ENCODE measurements at regions not wholly inside any gene's neighbourhood (a gene's known extent, or its start where the extent isn't known, plus 50 kb on each side); places are given as distances from the start of the nearest gene placed in this dataset.

GRCh38 chr15:62931650-62932049 is 110.9 kb upstream of the TPM1 start:
- Mint-ChIP-seq H3K27me3 (ENCODE audit: low read depth) (no peaks in the 10 kb centered on the region), H3K4me1 (peaks cover 4% of the 10 kb centered on the region), H3K4me3 (no peak overlapping the region), H3K9me3 (no peaks in the 10 kb centered on the region), H3K27ac (no peak overlapping the region), H3K36me3 (no peaks in the 10 kb centered on the region)
- CTCF ChIA-PET: no interaction called here
- ATAC-seq (no peak), DNase-seq (ENCODE audit: low spot score) (no peak)
- no peak for TF ChIP-seq RELA (CRISPR knock-in tag; IDR thresholded peaks at IDR 0.05; ENCODE audit: borderline replicate concordance)
- no peak for TF ChIP-seq MAX (CRISPR knock-in tag; IDR thresholded peaks at IDR 0.05)
- TF ChIP-seq ZBTB21 (CRISPR knock-in tag; IDR thresholded peaks at IDR 0.05; ENCODE audit: borderline replicate concordance): no peak
- TF ChIP-seq, protein P1, sequence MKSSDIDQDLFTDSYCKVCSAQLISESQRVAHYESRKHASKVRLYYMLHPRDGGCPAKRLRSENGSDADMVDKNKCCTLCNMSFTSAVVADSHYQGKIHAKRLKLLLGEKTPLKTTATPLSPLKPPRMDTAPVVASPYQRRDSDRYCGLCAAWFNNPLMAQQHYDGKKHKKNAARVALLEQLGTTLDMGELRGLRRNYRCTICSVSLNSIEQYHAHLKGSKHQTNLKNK (CRISPR knock-in tag; IDR thresholded peaks at IDR 0.05): no peak
- no peak for TF ChIP-seq NR3C1 (CRISPR knock-in tag; conservative IDR thresholded peaks at IDR 0.05; ENCODE audit: low read depth)
- TF ChIP-seq USF1 (CRISPR knock-in tag; IDR thresholded peaks at IDR 0.05): no peak
- no peak for TF ChIP-seq CREM (CRISPR knock-in tag; IDR thresholded peaks at IDR 0.05)
- no peak for TF ChIP-seq ETV6 (CRISPR knock-in tag; IDR thresholded peaks at IDR 0.05)
- TF ChIP-seq CDX4 (CRISPR knock-in tag; IDR thresholded peaks at IDR 0.05; ENCODE audit: borderline replicate concordance): no peak
- no peak for TF ChIP-seq NFATC4 (CRISPR knock-in tag; IDR thresholded peaks at IDR 0.05)
- TF ChIP-seq ARID4B (CRISPR knock-in tag; IDR thresholded peaks at IDR 0.05; ENCODE audit: borderline replicate concordance): no peak
- no peak for TF ChIP-seq JUN (CRISPR knock-in tag; IDR thresholded peaks at IDR 0.05)
- TF ChIP-seq OVOL2 (CRISPR knock-in tag; IDR thresholded peaks at IDR 0.05; ENCODE audit: borderline replicate concordance): no peak
- no peak for TF ChIP-seq ZNF317 (CRISPR knock-in tag; IDR thresholded peaks at IDR 0.05; ENCODE audit: borderline replicate concordance, low read depth)
- TF ChIP-seq HMGA2 (CRISPR knock-in tag; IDR thresholded peaks at IDR 0.05): no peak
- TF ChIP-seq CBFB (CRISPR knock-in tag; IDR thresholded peaks at IDR 0.05; ENCODE audit: low read depth): no peak
- POLR2A ChIA-PET: no interaction called here

DNA sequence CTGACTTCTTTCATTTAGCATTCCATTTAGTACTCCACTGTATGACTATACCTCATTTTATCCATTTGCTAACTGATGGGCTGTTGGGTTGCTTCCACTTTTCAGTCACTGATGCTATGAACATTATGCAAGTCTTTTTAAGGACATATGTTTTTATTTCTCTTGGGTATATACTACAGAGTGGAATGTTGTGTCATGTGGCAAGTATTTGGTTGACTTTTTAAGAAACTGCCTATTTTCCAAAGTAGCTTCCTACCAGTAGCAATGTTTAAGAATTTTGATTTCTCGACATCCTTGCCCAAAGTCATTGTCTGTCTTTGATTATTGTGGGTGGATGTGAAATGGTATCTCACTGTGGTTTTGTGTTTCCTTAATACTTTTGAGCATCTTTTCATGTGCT is 110.1 kb upstream of the TPM1 start:
- CTCF ChIA-PET: no interaction called here
- no peak overlapping the region for H3K27ac Mint-ChIP-seq
- H3K9me3 Mint-ChIP-seq: no peaks in the 10 kb centered on the region
- no peak overlapping the region for H3K4me3 Mint-ChIP-seq
- H3K27me3 Mint-ChIP-seq (ENCODE audit: low read depth): no peaks in the 10 kb centered on the region
- DNase-seq (ENCODE audit: low spot score): no peak
- H3K36me3 Mint-ChIP-seq: no peaks in the 10 kb centered on the region
- POLR2A ChIA-PET: no interaction called here
- ATAC-seq: no peak
- peaks cover 4% of the 10 kb centered on the region for H3K4me1 Mint-ChIP-seq
- TF ChIP-seq ZNF317 (CRISPR knock-in tag; IDR thresholded peaks at IDR 0.05; ENCODE audit: borderline replicate concordance, low read depth) (no peak), ZNF671 (CRISPR knock-in tag; IDR thresholded peaks at IDR 0.05) (no peak), ZNF219 (CRISPR knock-in tag; IDR thresholded peaks at IDR 0.05; ENCODE audit: borderline replicate concordance) (no peak), SMAD3 (CRISPR knock-in tag; IDR thresholded peaks at IDR 0.05; ENCODE audit: borderline replicate concordance) (no peak), FOXP4 (CRISPR knock-in tag; IDR thresholded peaks at IDR 0.05) (no peak), IRF2 (CRISPR knock-in tag; IDR thresholded peaks at IDR 0.05; ENCODE audit: borderline replicate concordance, low read depth) (no peak), USF1 (CRISPR knock-in tag; IDR thresholded peaks at IDR 0.05) (no peak)
- TF ChIP-seq, protein P2, sequence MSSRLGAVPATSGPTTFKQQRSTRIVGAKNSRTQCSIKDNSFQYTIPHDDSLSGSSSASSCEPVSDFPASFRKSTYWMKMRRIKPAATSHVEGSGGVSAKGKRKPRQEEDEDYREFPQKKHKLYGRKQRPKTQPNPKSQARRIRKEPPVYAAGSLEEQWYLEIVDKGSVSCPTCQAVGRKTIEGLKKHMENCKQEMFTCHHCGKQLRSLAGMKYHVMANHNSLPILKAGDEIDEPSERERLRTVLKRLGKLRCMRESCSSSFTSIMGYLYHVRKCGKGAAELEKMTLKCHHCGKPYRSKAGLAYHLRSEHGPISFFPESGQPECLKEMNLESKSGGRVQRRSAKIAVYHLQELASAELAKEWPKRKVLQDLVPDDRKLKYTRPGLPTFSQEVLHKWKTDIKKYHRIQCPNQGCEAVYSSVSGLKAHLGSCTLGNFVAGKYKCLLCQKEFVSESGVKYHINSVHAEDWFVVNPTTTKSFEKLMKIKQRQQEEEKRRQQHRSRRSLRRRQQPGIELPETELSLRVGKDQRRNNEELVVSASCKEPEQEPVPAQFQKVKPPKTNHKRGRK (CRISPR knock-in tag; IDR thresholded peaks at IDR 0.05; ENCODE audit: borderline replicate concordance): no peak
